Ishikawa (cell line): ENCODE measurements at regions not wholly inside any gene's neighbourhood (a gene's known extent, or its start where the extent isn't known, plus 50 kb on each side); places are given as distances from the start of the nearest gene placed in this dataset.

Experiments used
- CEBPB ChIP-seq: IDR thresholded peaks from 2 replicates; pipeline ENCODE4 v1.6.1; 2012
- CREB1 ChIP-seq: IDR thresholded peaks from 2 replicates; pipeline ENCODE4 v1.6.1; 2012; ENCODE audit warnings: low read depth
- EGR1 ChIP-seq: IDR thresholded peaks from 2 replicates; pipeline ENCODE4 v1.6.1; 2012
- EP300 ChIP-seq: IDR thresholded peaks from 2 replicates; pipeline ENCODE4 v1.6.1; 2012; ENCODE audit warnings: borderline replicate concordance
- FOXM1 ChIP-seq: IDR thresholded peaks from 2 replicates; pipeline ENCODE4 v1.6.1; 2012; ENCODE audit warnings: low read depth, borderline replicate concordance
- MAX ChIP-seq: IDR thresholded peaks from 2 replicates; pipeline ENCODE4 v1.6.1; 2012
- NFIC ChIP-seq: IDR thresholded peaks from 2 replicates; pipeline ENCODE4 v1.6.1; 2012
- RAD21 ChIP-seq: IDR thresholded peaks from 2 replicates; pipeline ENCODE4 v1.6.1; 2012; ENCODE audit warnings: low read depth
- REST ChIP-seq: IDR thresholded peaks from 2 replicates; pipeline ENCODE4 v1.6.1; 2012; ENCODE audit warnings: low read depth, mild to moderate bottlenecking
- TAF1 ChIP-seq: IDR thresholded peaks from 2 replicates; pipeline ENCODE4 v1.6.1; 2012; ENCODE audit warnings: low read depth, mild to moderate bottlenecking
- TCF12 ChIP-seq: IDR thresholded peaks from 2 replicates; pipeline ENCODE4 v1.6.1; 2012; ENCODE audit warnings: low read depth
- TEAD4 ChIP-seq: IDR thresholded peaks from 2 replicates; pipeline ENCODE4 v1.6.1; 2012
- USF1 ChIP-seq: IDR thresholded peaks from 2 replicates; pipeline ENCODE4 v1.6.1; 2012
- YY1 ChIP-seq: IDR thresholded peaks from 2 replicates; pipeline ENCODE4 v1.6.1; 2012; ENCODE audit warnings: low read depth
- ZBTB7A ChIP-seq: IDR thresholded peaks from 2 replicates; pipeline ENCODE4 v1.6.1; 2012; ENCODE audit warnings: low read depth

GRCh38 chr17:13266606-13267005, 248.8 kb upstream of the ELAC2 start:
- TF ChIP-seq RAD21 (no peak), MAX (no peak), CREB1 (no peak), TAF1 (no peak), EGR1 (no peak), YY1 (no peak), USF1 (no peak), TCF12 (no peak), ZBTB7A (no peak), REST (no peak), EP300 (no peak), NFIC (no peak), TEAD4 (no peak), FOXM1 (no peak), CEBPB (no peak)

- TF ChIP-seq REST = no peak
- no peak for TF ChIP-seq NFIC
- TF ChIP-seq MAX = no peak
- no peak for TF ChIP-seq RAD21
- TF ChIP-seq FOXM1 = no peak
- no peak for TF ChIP-seq TAF1
- no peak for TF ChIP-seq CEBPB
- no peak for TF ChIP-seq CREB1
- TF ChIP-seq YY1 = no peak
- no peak for TF ChIP-seq ZBTB7A
- no peak for TF ChIP-seq EGR1
- TF ChIP-seq USF1 = no peak
- TF ChIP-seq EP300 = no peak
- TF ChIP-seq TEAD4 = no peak
- TF ChIP-seq TCF12 = no peak
Measured at GRCh38 chr17:13265311-13265710, 247.5 kb upstream of the ELAC2 start.

- TF ChIP-seq CREB1 (no peak), NFIC (no peak), REST (no peak), TCF12 (no peak), FOXM1 (no peak)
Measured at GRCh38 chr17:13263746-13264145, 245.9 kb upstream of the ELAC2 start.

GRCh38 chr17:13256545-13256944, 238.7 kb upstream of the ELAC2 start:
- TF ChIP-seq NFIC (no peak), EGR1 (no peak), FOXM1 (no peak), REST (no peak), YY1 (no peak), RAD21 (no peak), EP300 (no peak), MAX (no peak), TEAD4 (no peak), ZBTB7A (no peak)
